HG03571 (cell line): ENCODE measurements at regions not wholly inside any gene's neighbourhood (a gene's known extent, or its start where the extent isn't known, plus 50 kb on each side); places are given as distances from the start of the nearest gene placed in this dataset.

Experiments
- ATAC-seq: cut with Tn5 transposase; IDR thresholded peaks from one replicate; pipeline ENCODE4 v1.9.1; 2021; ENCODE audit not compliant: unreplicated experiment

DNA sequence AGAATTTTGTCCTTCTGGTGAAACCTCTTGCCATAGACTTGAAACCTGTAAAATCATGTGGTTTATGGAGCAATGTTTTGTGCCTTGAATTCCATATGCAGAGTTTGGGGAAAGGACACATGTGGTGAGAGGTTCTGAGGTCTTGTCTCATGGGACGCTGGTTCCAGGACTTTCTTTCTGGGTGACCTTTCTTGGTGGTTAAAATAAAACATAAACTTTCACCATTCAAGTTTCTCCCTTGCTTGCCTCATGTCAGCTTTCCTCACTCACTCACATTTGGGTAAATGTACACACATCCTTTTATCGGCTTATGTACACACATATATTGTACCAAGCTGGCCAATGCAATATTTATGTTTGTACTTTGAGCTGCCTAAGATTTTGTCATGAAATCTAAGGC is 144.9 kb upstream of the CELF2 start:
- no peak for ATAC-seq

DNA sequence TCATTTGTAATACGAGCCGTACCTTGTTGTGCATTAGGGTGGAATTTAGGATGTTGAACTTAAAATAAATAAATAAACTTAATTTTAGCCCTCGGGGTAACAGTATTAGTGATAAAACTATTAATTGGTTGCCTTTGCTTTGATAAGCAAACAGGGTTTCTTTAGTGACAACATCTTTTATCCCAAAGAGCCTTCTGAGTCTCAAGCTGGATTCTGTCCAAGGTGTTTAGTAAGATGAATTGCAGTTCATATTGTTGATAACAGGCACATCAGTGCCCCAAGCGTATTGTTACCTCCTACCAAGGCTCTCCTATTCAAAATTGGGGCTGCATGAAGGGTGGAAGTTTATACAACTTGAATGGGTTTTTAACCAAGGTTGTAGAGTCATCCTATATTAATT is 144.4 kb upstream of the CELF2 start:
- no peak for ATAC-seq

DNA sequence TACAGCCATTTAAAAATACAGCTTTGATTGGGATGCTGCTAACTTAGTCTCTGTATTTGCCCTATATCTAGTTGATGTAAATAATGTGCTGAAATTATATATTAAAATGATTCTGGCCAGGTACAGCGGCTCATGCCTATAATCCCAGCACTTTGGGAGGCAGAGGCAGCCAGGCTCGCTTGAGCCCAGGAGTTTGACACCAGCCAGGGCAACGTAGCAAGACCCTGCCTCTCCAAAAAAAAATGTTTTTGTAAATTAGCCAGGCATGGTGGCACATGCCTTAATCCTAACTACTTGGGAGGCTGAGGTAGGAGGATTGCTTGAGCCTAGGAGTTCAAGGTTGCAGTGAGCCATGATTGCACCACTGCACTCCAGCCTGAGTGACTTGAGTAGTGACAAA is 143.8 kb upstream of the CELF2 start:
- no peak for ATAC-seq

DNA sequence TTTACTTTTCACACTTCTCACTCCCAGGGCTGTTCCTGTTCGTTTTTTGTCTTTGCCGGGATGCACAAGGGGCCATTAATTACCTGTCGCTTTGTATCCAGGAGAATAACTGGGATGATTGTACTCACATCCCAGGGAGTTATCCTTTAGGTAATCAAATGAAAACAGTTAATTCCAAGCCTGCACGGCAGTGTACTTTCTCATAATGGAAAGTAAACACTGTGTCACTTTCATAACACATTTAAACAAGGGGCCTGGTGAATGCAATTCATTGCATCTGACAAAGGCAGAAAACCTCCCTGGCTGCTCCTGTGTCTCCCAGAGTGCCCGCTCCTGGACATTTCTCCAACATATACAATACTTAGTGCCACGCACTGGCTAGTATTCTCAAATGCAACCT is 138.7 kb upstream of the CELF2 start:
- ATAC-seq = no peak

DNA sequence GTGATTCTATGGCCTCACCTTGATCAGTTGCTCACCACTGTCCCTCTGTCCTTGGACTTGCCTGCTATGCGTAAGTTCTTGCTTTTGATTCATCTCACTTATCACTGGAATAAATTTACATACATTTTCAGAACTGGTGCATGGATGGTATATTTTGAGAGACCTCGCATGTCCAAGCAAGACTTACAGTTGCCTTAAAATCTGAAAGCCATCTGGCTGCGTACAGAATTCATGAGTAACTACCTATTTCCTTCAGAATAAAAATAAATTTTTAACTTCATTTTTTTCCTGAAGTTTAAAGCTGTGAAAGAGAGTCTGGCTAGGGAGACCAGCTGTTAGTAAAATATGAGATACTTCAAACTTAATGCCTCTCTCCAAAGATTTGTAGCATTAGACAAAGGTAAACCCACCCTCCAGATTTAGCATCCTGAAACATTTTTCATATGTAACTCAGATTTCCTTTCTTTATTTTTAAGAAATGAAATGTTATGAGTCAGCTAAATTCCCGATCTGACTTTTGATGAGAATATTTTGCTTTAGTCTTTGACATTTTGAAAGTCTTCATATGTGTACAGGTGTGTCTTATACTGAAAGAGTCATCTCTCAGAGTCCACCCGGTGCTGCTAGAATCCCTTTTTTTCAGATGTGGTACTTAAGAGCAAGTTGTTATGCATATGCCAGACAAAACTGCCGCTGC is 136.4 kb upstream of the CELF2 start:
- ATAC-seq = no peak

DNA sequence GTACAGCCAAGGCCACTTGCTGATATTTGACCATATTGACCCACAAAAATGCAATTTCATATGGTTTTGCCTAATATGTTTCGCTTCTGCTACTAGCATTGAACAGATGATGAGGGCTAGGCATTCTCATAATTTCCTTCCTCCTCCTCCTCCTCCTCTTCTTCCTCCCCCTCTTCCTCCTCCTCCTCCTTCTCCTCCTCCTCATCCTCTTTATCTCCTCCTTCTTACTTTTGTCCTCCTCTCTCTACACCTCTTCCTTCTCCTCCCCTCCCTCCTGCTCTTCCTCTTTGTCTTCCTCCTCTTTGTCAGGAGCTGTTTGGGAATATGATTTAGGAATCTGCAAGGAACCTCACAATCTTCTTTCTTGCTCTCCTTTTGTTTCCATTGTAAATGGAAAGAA is 133.9 kb upstream of the CELF2 start:
- no peak for ATAC-seq

DNA sequence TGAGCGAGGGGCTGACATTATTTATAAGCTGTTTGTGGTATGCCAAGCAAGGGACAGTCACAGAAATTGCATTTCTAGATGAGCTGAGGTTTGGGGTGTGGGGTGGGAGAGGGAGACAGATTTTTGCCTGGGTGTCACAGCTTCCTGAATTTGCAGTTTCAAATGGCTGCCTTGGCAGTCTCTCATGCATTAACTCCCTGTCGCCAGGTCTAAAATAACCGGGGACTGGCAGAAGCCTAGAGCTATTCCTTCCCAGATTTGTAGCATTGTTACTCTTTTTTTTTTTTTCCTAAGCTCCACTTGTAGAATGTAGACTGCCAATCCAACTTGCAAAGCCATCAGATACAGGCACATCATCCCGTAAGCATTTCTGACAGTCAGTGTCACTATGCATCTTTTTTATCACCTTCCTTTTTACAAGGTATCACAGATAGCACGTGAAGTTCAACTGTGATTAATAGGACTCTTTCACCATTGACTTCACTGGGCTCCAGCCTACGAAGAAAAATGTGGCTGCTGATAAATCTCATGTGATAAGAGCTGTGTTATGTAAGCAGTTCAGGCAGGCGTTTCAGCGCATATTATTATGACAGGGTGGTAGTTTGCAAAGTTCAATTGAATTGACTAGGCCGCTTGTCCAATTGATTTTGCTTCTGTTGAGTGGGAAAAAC is 130.7 kb upstream of the CELF2 start:
- no peak for ATAC-seq

DNA sequence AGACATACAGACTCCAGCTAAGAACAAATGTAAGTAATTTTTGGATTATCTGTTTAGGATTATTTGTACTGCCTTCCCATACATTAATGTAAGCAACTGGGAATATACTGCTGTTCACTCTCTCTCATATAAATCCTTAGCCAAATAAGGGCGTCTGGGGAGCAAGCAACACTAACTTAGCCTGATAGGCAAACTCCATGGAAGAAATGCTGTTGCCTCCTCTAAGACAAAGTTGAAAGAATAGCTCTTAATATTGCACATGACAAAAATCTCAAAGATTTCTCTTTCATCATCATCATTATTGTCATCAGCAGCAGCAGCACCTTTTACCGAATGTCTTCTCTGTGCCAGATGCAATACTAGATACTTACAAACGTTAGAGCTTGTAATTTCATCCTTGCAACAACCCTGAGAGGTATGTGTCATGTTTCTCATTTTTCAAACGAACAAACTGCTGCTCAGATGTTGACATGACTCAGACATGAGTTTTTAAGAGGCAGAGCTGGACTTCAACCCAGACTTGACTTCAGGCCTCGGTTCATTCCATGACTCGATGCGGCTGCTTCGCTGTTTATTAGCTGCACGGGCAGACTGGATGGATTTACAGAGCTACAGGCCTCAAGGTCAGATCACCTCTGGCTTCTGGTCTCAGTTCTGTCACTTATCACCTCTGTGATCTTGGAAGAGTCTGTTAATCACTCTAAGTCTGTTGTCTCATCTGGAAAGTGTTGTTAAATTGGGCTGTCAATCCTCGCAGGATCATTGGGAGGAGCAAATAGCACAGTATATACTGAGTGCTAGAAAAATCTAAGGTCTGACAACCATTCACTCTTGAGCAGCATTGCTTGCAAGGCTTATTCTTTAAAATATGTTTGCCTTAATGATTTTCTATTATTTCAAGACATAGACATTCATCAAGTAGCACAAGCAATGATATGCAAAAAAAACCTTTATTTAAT is 126.3 kb upstream of the CELF2 start:
- ATAC-seq = no peak

DNA sequence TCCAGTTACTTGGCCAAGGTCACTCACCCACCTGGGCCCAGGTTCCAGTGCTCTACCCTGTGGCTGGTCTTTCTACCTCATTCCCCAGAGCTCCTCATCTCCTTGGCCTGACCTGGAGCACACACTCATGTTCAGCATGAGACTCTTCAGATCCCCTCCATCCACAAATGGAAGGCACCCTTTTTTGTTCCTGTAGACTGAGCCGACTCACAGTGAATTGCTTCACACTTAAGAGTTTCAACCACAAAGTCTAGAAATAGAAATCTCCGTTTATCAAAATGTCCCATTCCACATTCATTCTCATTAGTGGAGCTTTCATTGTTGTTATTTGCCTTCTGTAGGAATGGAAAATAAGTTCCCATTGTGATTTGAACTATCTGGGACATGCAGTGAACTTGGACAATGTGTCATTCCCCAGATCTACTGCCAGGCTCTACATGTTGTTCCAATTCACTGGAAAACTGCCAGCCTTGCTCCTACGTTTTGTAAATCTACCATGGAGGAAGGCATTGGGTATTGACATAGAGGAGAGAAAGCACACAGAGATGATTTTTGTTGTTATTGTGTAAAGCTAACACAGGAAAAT is 125.3 kb upstream of the CELF2 start:
- no peak for ATAC-seq

DNA sequence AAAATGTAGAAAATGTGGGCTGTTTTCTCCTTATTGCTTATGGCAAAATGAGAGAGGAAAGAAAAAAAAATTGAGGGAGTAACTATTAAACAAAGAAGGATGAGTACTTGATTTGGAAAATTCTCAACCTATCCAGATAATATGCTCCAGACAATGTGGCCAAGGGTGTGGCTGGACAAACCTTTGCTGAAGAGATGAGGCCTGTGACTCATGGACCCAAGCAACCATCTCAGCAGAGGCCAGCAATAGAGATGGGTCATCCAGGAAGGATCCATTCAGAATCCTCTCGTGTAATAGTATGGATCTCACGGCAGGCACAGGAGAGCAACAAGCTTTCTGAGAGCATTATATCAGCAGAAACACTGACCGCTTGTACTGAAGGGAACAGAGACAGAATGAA is 120.3 kb upstream of the CELF2 start:
- ATAC-seq = no peak

DNA sequence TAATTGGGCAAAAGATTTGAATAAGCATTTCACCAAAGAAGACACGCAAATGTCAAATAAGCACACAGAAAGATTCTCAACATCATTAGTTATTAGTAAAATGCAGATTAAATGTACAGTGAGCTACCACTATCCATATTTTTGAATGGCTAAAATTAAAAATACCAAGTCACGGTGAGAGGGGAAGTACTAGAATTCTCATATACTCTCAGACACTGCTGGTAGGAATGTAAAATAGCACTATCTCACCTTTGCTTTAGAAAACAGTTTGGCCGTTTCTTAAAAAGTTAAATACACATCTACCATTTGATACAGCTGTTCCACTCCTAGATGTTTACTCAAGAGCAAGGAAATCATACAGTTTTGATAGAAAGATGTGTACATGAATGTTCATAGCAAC is 115.8 kb upstream of the CELF2 start:
- ATAC-seq = no peak

DNA sequence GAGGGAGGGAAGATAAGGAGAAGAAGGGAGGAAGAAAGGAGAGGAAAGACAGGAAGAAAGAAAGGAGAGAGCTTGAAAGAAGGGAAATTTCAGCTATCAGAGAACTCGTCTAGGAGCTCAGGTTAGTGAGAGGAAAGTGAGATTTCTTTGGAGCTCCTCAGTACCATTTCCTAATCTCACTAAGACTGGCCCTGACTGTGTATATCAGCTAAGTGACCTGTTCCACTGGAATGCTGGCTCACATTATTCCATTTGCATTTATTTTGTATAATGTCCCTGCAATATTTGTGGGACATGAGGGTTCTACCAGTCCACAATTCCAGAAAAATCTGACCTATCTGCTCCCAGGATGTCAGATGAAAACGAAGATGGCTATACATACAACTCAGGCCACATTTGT is 114.7 kb upstream of the CELF2 start:
- no peak for ATAC-seq

DNA sequence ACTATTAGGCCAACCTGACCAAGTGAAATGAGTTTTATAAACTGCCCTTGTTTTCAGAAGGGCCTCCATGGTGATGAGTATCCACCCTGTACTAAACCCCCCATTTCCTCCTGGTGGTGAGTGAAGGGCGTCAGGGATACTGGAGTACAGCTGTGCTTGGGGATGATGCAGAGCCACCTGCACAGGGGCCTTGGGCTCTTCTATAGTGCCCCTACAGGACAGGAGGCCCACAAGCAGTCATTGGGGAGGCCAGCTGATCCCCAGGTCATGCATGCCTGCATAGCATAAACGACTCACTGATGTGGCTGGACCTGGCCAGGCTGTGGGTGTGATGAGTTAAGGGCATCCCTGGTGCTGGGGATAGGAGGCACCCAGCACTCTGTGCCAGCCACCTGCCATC is 114.1 kb upstream of the CELF2 start:
- ATAC-seq = no peak

DNA sequence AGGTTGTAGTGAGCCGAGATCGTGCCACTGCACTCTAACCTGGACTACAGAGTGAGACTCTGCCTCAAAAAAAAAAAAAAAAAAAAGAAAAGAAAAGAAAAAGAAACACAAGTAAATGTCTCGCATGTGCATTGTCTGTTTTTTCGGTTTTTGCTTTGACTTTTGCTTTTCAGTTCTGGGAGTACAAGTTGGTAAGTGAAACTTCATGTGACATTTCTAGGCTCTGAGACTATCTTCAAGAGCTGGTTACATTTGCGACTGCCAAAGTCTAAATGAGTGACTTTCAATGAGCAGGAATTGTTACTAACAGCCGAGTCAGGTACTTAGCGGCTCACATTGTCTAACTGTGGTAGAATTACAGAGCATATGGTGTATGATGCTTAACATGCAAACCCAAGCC is 107.0 kb upstream of the CELF2 start:
- ATAC-seq = no peak

DNA sequence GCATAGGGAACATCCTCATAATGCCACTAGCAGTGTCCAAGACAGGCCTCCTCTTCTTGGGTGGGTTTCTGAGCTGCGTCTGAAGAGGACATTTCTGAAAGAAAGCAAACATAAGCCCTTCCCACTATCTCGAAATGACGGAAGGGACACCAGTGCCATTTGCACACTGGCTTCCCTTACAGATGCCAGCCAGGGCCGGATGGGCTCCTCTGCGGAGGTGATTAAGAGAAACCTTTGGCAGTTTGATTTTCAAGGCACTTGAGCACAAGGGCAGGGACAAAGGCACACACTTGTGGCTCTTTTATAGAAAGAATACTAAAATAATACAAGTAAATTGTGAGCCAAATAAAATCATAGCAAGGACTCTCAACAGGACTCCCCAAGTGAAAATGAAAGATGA is 106.6 kb upstream of the CELF2 start:
- no peak for ATAC-seq

DNA sequence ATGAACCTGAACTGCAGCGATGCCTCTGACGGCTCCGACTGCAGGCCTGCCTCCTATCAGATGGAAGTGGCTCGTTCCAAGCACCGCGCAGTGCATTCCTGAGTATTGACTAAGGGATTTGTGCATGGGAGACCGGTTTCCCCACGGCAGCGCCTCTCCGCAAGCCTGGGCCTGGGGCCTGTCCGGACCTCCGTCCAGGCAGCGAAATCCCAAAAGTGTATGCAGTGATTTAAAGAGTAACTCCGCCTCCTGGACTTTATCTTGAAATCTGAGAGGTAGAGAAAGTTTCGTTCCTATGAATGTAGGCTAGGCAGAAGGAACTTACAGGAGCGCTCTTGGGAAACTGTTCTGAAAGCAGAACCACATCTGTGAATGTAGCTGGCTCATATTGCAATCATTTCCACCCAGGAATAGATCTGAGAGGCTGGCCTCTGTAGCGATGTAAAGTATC is 106.2 kb upstream of the CELF2 start:
- ATAC-seq = no peak

DNA sequence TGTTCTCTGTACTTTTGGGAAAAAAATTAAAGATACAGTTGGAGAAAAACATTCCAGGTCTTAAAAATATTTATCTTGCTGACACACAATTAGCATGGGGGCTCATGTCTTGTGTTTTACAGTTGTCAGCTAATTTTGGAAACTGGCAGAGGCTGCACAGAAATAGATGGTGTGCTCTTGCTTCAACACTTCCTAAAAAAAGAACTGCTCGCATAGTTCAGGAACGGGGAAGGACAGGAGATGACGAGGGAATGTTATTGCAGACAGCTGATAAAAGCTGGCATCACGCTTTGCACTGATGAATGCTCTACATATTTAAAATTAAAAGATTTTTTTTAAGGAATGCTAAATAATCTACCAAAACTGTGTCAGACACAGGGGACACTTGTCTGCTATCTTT is 103.5 kb upstream of the CELF2 start:
- no peak for ATAC-seq

DNA sequence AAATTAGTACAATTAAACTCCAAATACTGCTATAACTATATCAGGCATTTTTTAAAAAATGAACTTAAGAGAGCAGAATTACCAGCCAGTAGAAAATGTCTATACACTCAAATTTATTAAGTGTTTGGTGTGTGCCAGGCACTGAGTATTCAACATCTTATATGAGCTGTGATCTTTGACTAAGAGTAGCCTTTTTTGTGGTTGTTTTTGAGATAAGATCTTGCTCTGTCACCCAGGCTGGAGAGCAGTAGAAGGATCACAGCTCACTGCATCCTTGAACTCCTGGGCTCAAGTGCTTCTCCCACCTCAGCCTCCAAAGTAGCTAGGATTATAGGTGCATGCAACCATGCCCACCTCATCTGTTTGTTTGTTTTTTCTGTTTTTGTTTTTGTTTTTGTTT is 102.5 kb upstream of the CELF2 start:
- no peak for ATAC-seq

DNA sequence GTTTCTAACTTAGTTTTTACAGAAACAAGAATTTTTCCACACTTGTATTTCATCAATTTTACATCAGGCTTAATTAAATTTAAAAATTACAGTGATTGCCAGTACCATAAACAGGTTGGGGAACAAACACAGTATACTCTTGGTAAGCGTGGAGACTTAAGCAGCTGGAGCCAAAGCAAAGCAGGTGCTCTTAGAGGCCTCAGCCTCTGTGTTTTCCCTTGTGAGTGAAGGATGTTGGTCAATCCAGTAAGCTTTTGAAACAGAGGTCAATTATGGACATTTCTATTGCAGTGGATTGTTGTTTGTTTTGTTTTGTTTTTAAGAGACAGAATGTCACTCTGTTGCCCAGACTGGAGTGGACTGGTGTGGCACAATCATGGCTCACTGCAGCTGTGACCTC is 100.6 kb upstream of the CELF2 start:
- ATAC-seq = no peak

DNA sequence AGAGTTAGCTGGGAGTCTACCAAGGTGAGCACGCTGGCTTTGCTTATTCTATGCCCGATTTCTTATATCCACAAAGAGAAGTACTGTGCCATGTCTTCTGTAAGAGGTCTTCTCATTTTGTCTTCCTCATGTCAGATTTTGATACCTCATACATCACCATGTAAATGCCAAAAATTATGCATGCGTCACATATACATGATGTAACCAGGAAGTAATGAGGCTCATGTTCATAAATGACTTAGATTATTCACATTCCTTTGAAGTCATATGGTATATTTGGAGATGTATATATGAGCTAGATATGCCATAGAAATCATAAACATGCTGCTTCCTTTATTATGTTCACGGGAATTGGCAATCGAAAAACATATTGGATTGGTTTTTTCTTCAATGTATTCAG is 97.7 kb upstream of the CELF2 start:
- ATAC-seq = no peak

DNA sequence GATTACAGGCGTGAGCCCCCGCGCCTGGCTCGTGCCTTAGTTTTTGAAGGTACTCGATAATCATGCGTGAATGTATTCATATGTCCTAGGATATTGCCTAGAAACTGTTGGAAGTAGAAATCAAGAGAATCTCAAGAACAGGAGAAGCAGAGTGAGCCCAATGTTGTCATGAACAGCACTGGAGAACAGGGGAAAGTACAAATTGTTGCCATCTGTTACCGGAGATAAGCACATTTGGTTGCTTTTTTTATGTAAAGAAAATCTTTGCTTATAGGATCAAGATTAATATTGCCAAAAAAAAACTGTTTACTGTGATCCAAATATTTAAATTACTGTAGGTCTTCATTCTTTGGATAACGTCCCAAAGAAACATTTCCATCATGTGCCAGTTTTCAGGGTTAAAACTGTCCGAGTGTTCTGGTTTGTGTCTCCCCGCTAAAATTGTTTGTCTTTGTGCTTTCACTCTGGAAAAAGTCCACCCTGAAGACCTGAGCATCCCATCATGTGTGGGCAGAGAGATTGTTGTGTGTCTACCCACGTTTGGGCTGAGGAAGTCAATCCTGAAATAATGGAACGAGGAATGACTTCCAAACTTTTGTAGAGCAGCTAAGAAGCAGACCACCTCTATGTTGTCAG is 95.7 kb upstream of the CELF2 start:
- ATAC-seq = no peak
